H1 (cell line): ENCODE measurements at regions not wholly inside any gene's neighbourhood (a gene's known extent, or its start where the extent isn't known, plus 50 kb on each side); places are given as distances from the start of the nearest gene placed in this dataset.
A peak's percentile ranks its signal among the peaks of the same experiment; 100 is the strongest.

Source experiments
- CTCF ChIA-PET: fragments of 300-600 bp; sonication (Branson Sonifier 250); formaldehyde crosslinking; loops from one replicate; lab custom pipeline; 2021; ENCODE audit not compliant: partially characterized antibody; lab: Charles Lee
- POLR2A ChIA-PET: fragments of 300-600 bp; sonication (Branson Sonifier 250); formaldehyde crosslinking; loops from one replicate; lab custom pipeline; 2021; ENCODE audit warnings: inconsistent platforms; ENCODE audit not compliant: partially characterized antibody; lab: Charles Lee
- DNase-seq, 2 experiments: peaks; one replicate each; pipeline versions ENCODE4 v3.0.0 to v3.0.0-alpha.2; 2010 to 2022; ENCODE audit warnings: low spot score in 2 of 2, low read depth in 1 of 2, mixed read lengths in 1 of 2
- FAIRE-seq: peaks from 2 replicates; lab custom pipeline; 2011; peaks lifted over from hg19 to GRCh38; lab: Jason Lieb, UNC
- H2AFZ ChIP-seq: 2 replicates; pipeline ENCODE4 v1.8.1; 2012; ENCODE audit warnings: low read length, inconsistent platforms
- H2AK5ac ChIP-seq: 2 replicates; pipeline ENCODE4 v1.6.1; 2013; ENCODE audit warnings: low read depth, low read length
- H2BK120ac ChIP-seq: replicated peaks from 2 replicates; pipeline ENCODE3; 2013; ENCODE audit warnings: low read depth, low read length, inconsistent platforms
- H2BK12ac ChIP-seq: 2 replicates; pipeline ENCODE4 v1.6.1; 2013; ENCODE audit warnings: low read depth, low read length
- H2BK15ac ChIP-seq: 2 replicates; pipeline ENCODE4 v1.6.1; 2013; ENCODE audit warnings: low read length
- H2BK20ac ChIP-seq: 2 replicates; pipeline ENCODE4 v1.6.1; 2013; ENCODE audit warnings: low read length
- H2BK5ac ChIP-seq: 2 replicates; pipeline ENCODE4 v1.6.1; 2013; ENCODE audit warnings: low read depth, low read length
- H3K14ac ChIP-seq: 2 replicates; pipeline ENCODE4 v1.6.1; 2013; ENCODE audit warnings: inconsistent platforms; ENCODE audit not compliant: insufficient read length
- H3K18ac ChIP-seq: 2 replicates; pipeline ENCODE4 v1.6.1; 2013; ENCODE audit warnings: low read length; ENCODE audit errors: extremely low read depth
- H3K23ac ChIP-seq: 2 replicates; pipeline ENCODE4 v1.6.1; 2013; ENCODE audit warnings: inconsistent platforms; ENCODE audit not compliant: insufficient read length
- H3K23me2 ChIP-seq: 2 replicates; pipeline ENCODE4 v1.6.1; 2013; ENCODE audit warnings: low read depth, low read length
- H3K27ac ChIP-seq: 2 replicates; pipeline ENCODE4 v1.6.1; 2011; ENCODE audit warnings: low read depth, low read length, inconsistent platforms
- H3K27me3 ChIP-seq, 4 experiments: replicated peaks in 1 of 4; 1 replicate in 1 of 4; 2 replicates in 3 of 4; pipeline versions ENCODE4 v1.6.1 to v1.8.1; 2011 to 2013; ENCODE audit warnings: low read length in 3 of 4, mild to moderate bottlenecking in 3 of 4, inconsistent platforms in 2 of 4, mixed read lengths in 2 of 4, moderate library complexity in 1 of 4; ENCODE audit not compliant: control insufficient read depth in 3 of 4, insufficient read depth in 3 of 4; ENCODE audit errors: extremely low read depth in 1 of 4
- H3K36me3 ChIP-seq, 4 experiments: 2 replicates each; pipeline versions ENCODE4 v1.6.1 to v1.8.1; 2011 to 2013; ENCODE audit warnings: mild to moderate bottlenecking in 4 of 4, low read length in 3 of 4, moderate library complexity in 2 of 4, control low read depth in 1 of 4, inconsistent platforms in 1 of 4; ENCODE audit not compliant: insufficient read depth in 4 of 4, control insufficient read depth in 2 of 4
- H3K4ac ChIP-seq: replicated peaks from 2 replicates; pipeline ENCODE3; 2013; ENCODE audit warnings: low read length, low read depth, mixed read lengths, inconsistent platforms; ENCODE audit not compliant: insufficient read length
- H3K4me1 ChIP-seq, 4 experiments: replicated peaks in 1 of 4; 1 replicate in 1 of 4; 2 replicates in 3 of 4; pipeline versions ENCODE4 v1.6.1 to v1.8.1; 2011 to 2013; ENCODE audit warnings: low read length in 3 of 4, inconsistent platforms in 2 of 4, mixed read lengths in 1 of 4; ENCODE audit not compliant: insufficient read depth in 4 of 4, control insufficient read depth in 3 of 4
- H3K4me2 ChIP-seq, 2 experiments: 2 replicates each; pipeline versions ENCODE4 v1.6.1 to v1.8.1; 2011 to 2013; ENCODE audit warnings: low read depth in 2 of 2, low read length in 2 of 2, control low read depth in 1 of 2, inconsistent platforms in 1 of 2, mild to moderate bottlenecking in 1 of 2; ENCODE audit not compliant: insufficient read depth in 1 of 2
- H3K4me3 ChIP-seq, 4 experiments: fragments of 200-600, 300-600 bp in 1 of 4; sonication (generic), shearing (Covaris generic), sonication (Bioruptor Twin) in 1 of 4; 2 replicates each; pipeline versions ENCODE4 v1.5.1 to v1.8.1; 2011 to 2016; ENCODE audit warnings: low read length in 4 of 4, low read depth in 3 of 4, control low read depth in 2 of 4, inconsistent platforms in 2 of 4, mild to moderate bottlenecking in 2 of 4, mixed read lengths in 1 of 4, moderate library complexity in 1 of 4; ENCODE audit not compliant: insufficient read depth in 2 of 4; ENCODE audit errors: extremely low read depth in 1 of 4
- H3K56ac ChIP-seq: replicated peaks from 2 replicates; pipeline ENCODE3; 2013; ENCODE audit warnings: low read depth, mild to moderate bottlenecking, mixed read lengths, low read length, inconsistent platforms; ENCODE audit not compliant: insufficient read length
- H3K79me1 ChIP-seq: 2 replicates; pipeline ENCODE4 v1.6.1; 2013; ENCODE audit warnings: low read depth, low read length, control low read depth
- H3K79me2 ChIP-seq, 2 experiments: 2 replicates each; pipeline versions ENCODE4 v1.6.1 to v1.8.1; 2012 to 2013; ENCODE audit warnings: low read length in 2 of 2, mild to moderate bottlenecking in 2 of 2, inconsistent platforms in 1 of 2; ENCODE audit not compliant: insufficient read depth in 2 of 2, control insufficient read depth in 1 of 2
- H3K9ac ChIP-seq, 4 experiments: replicated peaks in 1 of 4; 1 replicate in 1 of 4; 2 replicates in 3 of 4; pipeline versions ENCODE4 v1.6.1 to v1.8.1; 2011 to 2013; ENCODE audit warnings: low read depth in 3 of 4, low read length in 3 of 4, control low read depth in 2 of 4, mild to moderate bottlenecking in 2 of 4, moderate library complexity in 2 of 4, inconsistent platforms in 1 of 4; ENCODE audit errors: extremely low read depth in 1 of 4
- H3K9me3 ChIP-seq, 2 experiments: 2 replicates each; pipeline versions ENCODE4 v1.6.1 to v1.8.1; 2012 to 2013; ENCODE audit warnings: mild to moderate bottlenecking in 2 of 2, moderate library complexity in 2 of 2, control low read depth in 1 of 2, inconsistent platforms in 1 of 2, low read depth in 1 of 2, low read length in 1 of 2, mixed read lengths in 1 of 2; ENCODE audit not compliant: insufficient read depth in 2 of 2
- H4K20me1 ChIP-seq, 2 experiments: replicated peaks in 1 of 2; 2 replicates each; pipeline versions ENCODE3 to v1.8.1; 2011 to 2013; ENCODE audit warnings: inconsistent platforms in 2 of 2, low read length in 2 of 2, mild to moderate bottlenecking in 1 of 2; ENCODE audit not compliant: insufficient read depth in 2 of 2, control insufficient read depth in 1 of 2
- H4K5ac ChIP-seq: 2 replicates; pipeline ENCODE4 v1.6.1; 2013; ENCODE audit warnings: low read length, low read depth, mixed read lengths, inconsistent platforms; ENCODE audit not compliant: insufficient read length
- H4K8ac ChIP-seq: 2 replicates; pipeline ENCODE4 v1.8.0; 2013; ENCODE audit warnings: mild to moderate bottlenecking, moderate library complexity, low read length, inconsistent platforms; ENCODE audit not compliant: insufficient read depth; ENCODE audit errors: extremely low read depth
- H4K91ac ChIP-seq: replicated peaks from 2 replicates; pipeline ENCODE3; 2013; ENCODE audit warnings: low read length, mixed read lengths, inconsistent platforms; ENCODE audit not compliant: insufficient read length
- CBX8 ChIP-seq: fragments of 300-800, 300-1000 bp; sonication (generic); IDR thresholded peaks from 2 replicates; pipeline ENCODE4 v1.7.1; 2016; ENCODE audit warnings: low read depth, low read length, borderline replicate concordance
- CHD1 ChIP-seq: IDR thresholded peaks from 2 replicates; pipeline ENCODE4 v1.6.1; 2012; ENCODE audit warnings: low read depth, low read length, improper control_type of control experiment
- JUN ChIP-seq: IDR thresholded peaks from 2 replicates; pipeline ENCODE4 v1.6.1; 2011; ENCODE audit warnings: low read depth, mild to moderate bottlenecking, improper control_type of control experiment, low read length
- KDM4A ChIP-seq: IDR thresholded peaks from one replicate; pipeline ENCODE4 v1.7.1; 2012; ENCODE audit warnings: low read depth, mild to moderate bottlenecking, moderate library complexity, low read length, inconsistent platforms; ENCODE audit not compliant: severe bottlenecking
- MAFK ChIP-seq: IDR thresholded peaks from 2 replicates; pipeline ENCODE4 v1.6.1; 2012; ENCODE audit warnings: low read depth, mild to moderate bottlenecking, improper control_type of control experiment, low read length
- SP1 ChIP-seq: IDR thresholded peaks from 2 replicates; pipeline ENCODE4 v1.6.1; 2011; ENCODE audit warnings: low read depth, low read length
- WGBS, 2 experiments: shearing (Covaris generic) in 1 of 2; methylation state at CpG; one replicate each; pipeline versions ENCODE4 v1.1.6 to v1.1.7; 2013 to 2015; ENCODE audit warnings: low lambda C conversion rate in 2 of 2, mixed read lengths in 2 of 2, inconsistent platforms in 1 of 2, low coverage in 1 of 2, missing lambda C conversion rate in 1 of 2; ENCODE audit not compliant: insufficient replicate concordance in 2 of 2, insufficient coverage in 1 of 2, insufficient read length in 1 of 2; ENCODE audit errors: extremely low coverage in 1 of 2, missing lambda C conversion rate in 1 of 2; 5-methylcytosine and 5-hydroxymethylcytosine counted together

DNA sequence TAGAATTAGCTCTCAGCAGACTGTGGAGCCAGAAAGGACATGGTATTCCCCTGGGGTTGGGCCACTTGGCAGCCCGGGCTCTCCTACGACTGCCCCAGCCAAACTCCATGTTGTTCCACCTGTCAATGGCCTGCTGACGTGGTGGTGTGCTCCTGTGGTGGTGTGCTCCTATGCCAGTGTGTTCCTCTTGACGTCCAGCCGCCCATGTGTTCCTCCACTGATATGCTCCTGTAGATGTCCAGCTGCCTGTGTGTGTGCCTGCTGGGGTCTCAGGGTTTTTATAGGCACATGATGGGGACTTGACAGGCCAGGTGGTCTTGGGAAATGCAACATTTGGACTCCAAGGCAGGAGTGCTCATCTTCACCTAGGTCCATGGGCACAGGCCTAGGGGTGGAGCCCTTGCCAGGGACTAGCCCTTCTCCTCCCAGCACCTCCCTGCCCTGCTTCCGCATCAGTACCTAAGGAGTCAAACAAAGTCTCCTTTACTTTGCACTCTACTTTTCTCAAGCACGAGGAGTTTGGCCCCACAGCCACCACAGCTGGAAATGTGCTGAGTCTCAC, 133.5 kb downstream of the TINAG start:
- Histone ChIP-seq H2BK120ac (no peak overlapping the region), H3K27me3 (no peaks in the 10 kb centered on the region), H3K23me2 (no peaks in the 10 kb centered on the region), H3K36me3 (no peaks in the 10 kb centered on the region), H3K4me2 (no peak overlapping the region), H3K4me1 (no peaks in the 10 kb centered on the region), H3K56ac (no peak overlapping the region), H4K8ac (peak overlapping the region; percentile 51; the same call in 1 of the 2 replicates), H2BK5ac (no peak overlapping the region), H2AK5ac (no peak overlapping the region), H3K27ac (no peak overlapping the region), H3K9ac (no peak overlapping the region), H2AFZ (no peak overlapping the region), H3K79me2 (no peaks in the 10 kb centered on the region), H4K5ac (no peak overlapping the region), H3K79me1 (no peaks in the 10 kb centered on the region), H3K23ac (no peak overlapping the region), H3K4me3 (no peak overlapping the region), H2BK15ac (no peak overlapping the region), H4K91ac (no peak overlapping the region), H4K20me1 (no peaks in the 10 kb centered on the region), H2BK20ac (no peak overlapping the region), H3K4ac (no peak overlapping the region), H3K9me3 (no peaks in the 10 kb centered on the region), H3K18ac (no peak overlapping the region), H2BK12ac (no peak overlapping the region), H3K14ac (no peak overlapping the region)
- WGBS, 2 experiments: 92% methylated on average over 7 of the region's 7 CpGs; no CpG with 5 or more reads in 1 of the 2 experiments
- CTCF ChIA-PET: interaction anchor here (1.1 kb wide), 1 partner anchor 287 kb away, joined by 3 read pairs; no protein-coding TSS in a partner anchor
- DNase-seq: no peak
- no peak for FAIRE-seq
- POLR2A ChIA-PET: no interaction called here
- TF ChIP-seq SP1: no peak
- no peak for TF ChIP-seq MAFK
- TF ChIP-seq CHD1: no peak
- TF ChIP-seq KDM4A: no peak
- TF ChIP-seq CBX8: no peak
- no peak for TF ChIP-seq JUN
